ENCODE measurements at regions not wholly inside any gene's neighbourhood (a gene's known extent, or its start where the extent isn't known, plus 50 kb on each side); places are given as distances from the start of the nearest gene placed in this dataset.
"Not testable (repeated sequence)": the region's sequence is repeated elsewhere in the genome, so short reads cannot be mapped to it uniquely, and the experiment has no call there.

- DNase-seq (ENCODE audit: low read depth): no peak
Measured at GRCh38 chr4:77445823-77446222, 159.8 kb upstream of the CXCL13 start.

- DNase-seq (ENCODE audit: low read depth): no peak
Measured at GRCh38 chr4:77446601-77447000, 159.0 kb upstream of the CXCL13 start.

- DNase-seq (ENCODE audit: low read depth): no peak
Measured at GRCh38 chr4:77449171-77449570, 156.4 kb upstream of the CXCL13 start.

DNA sequence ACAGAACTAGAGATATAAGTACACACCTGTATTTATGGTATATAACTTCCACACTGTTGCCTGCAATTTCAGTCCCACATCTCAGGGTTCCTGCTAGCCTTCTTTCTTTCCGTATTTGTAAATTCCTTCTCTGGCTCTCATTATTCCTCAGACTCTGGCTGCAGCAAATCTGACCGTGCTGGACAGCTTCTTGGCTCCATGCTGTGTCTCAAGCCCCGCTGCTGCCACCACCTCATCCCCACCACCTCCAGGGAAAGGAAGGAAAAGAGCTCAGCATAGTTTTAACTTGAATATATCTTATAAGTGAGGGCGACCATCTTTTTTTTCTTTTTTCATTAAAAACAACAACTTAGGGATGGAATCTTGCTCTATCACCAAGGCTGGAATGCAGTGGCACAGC is 155.6 kb upstream of the CXCL13 start:
- DNase-seq (ENCODE audit: low read depth): no peak

GRCh38 chr4:77451530-77451929 is 154.1 kb upstream of the CXCL13 start:
- DNase-seq (ENCODE audit: low read depth): peak; percentile 15

GRCh38 chr4:77452117-77452516 is 153.5 kb upstream of the CXCL13 start:
- not testable (repeated sequence) for DNase-seq (ENCODE audit: low read depth)

DNA sequence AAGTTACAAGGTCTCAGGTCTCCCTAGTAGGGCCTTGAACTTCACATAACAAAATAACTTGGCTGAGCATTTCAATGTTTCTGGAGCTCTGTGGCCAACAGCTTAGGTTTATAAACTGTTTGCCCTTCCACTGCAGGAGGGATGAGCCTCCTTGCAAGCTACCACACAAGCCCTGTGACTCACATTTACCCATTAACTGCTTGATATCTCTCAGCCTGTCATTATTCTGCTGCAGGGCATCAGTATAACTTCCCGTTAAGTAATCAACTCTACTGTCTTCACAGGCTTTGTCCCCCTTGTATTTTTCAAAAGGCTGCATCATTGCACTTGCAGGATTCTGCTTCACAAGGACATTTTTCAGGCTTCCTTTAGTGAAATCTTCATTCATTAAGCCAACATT is 151.7 kb upstream of the CXCL13 start:
- DNase-seq (ENCODE audit: low read depth): no peak

- no peak for DNase-seq (ENCODE audit: low read depth)
Measured at GRCh38 chr4:77454858-77455257, 150.8 kb upstream of the CXCL13 start.

- not testable (repeated sequence) for DNase-seq (ENCODE audit: low read depth)
Measured at GRCh38 chr4:77464100-77464499, 141.5 kb upstream of the CXCL13 start.

DNA sequence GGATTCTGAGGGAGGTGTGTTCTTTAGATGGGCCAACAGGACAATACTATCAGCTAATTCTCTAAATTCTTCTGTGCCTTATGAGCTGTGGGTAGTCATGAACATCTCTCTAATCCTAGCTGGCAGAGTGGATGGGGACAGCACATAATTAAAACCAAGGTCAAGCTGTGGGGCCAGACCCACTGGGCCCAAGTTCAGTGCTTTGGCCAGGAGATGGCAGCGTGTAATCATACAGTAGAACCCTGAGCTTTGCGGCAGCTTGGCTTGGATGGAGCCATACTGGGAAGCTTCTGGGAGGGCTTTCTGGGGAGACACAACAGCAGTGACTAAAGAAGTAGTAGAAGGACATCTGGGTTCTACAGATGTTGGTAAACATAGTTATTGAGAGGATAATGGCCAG is 140.3 kb upstream of the CXCL13 start:
- DNase-seq (ENCODE audit: low read depth): peak; percentile 19

- DNase-seq (ENCODE audit: low read depth): no peak
Measured at GRCh38 chr4:77466430-77466829, 139.2 kb upstream of the CXCL13 start.

GRCh38 chr4:77471821-77472495 is 133.7 kb upstream of the CXCL13 start:
- no peak for DNase-seq (ENCODE audit: low read depth)

DNA sequence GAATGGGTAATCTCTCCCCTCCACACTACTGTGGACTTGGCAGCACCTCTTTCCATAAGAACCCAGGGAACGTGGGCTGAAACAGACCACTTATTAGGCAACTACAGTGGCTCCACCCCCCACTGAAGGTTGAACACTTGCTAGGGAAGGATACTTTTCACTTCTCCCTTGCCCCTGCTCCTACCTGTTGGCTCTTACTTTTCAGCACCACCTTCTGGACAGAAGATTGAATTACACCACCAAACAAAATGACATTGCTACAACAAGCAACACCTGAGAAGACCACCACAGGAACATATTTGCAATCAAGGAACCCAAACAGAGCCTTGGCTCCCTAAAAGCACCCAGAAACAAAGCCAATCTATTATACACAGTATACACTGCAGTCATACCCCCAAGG is 132.1 kb upstream of the CXCL13 start:
- DNase-seq (ENCODE audit: low read depth): peak; percentile 33

DNA sequence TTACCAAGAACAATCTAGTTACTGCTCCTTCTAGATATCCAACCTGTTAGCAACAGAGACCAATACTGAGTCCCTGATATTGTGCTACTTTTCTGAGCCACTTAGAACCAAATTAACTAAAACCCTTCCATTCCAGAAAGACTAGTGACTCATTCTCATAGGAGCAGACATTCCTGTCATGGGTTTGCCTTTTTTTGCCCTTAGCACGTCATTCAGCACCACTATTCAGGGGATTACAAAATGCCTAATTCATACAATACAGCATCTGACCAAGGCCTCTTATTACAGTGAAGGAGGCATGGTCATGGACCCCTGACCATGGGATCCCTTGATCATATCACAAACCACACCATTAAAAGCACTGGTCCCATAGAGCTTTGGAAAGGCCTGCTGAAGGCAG is 123.8 kb upstream of the CXCL13 start:
- peak; percentile 44 for DNase-seq (ENCODE audit: low read depth)

- DNase-seq (ENCODE audit: low read depth): no peak
Measured at GRCh38 chr4:77488882-77489281, 116.7 kb upstream of the CXCL13 start.

GRCh38 chr4:77493120-77493752 is 112.4 kb upstream of the CXCL13 start:
- peak; percentile 51 for DNase-seq (ENCODE audit: low read depth)

GRCh38 chr4:77493829-77494551 is 111.6 kb upstream of the CXCL13 start:
- peak; percentile 28 for DNase-seq (ENCODE audit: low read depth)

DNA sequence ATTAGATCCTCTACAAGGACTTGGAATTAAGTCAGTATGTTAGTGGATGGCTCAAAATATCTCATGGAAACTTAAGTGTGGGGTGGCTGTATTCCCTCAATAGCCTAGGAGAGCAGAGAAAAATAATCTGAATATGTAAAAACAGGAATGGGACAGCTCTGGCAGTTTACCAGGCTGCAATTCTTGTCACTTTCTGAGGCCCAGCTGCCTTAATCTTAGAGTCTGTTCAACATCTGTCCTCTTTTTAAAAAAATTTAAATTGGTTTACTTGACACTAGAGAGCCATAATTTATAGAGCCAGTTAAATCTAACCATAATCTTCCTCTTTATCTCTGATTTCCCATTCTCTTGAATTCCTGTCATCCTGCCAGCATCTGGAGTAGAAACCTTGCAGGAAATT is 109.2 kb upstream of the CXCL13 start:
- no peak for DNase-seq (ENCODE audit: low read depth)

- DNase-seq (ENCODE audit: low read depth): no peak
Measured at GRCh38 chr4:77500801-77501200, 104.8 kb upstream of the CXCL13 start.

DNA sequence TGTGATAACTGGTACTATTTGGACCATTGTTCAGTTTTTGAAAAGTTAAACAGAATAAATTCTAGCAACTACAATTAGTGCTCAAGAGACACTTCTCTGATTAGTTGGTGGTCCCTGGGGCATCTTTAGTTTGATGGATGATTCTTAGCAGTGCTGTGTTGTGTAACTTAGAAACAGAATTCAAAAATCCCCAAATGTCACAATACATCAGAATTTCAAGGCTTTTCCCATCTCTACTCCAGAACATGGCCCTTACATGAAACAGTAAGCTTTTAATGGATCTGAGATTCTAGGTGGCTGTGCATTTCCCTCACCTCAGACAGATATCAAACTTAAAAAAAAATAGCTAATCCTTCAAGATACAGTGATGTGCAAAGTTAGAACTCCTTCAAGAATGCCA is 104.4 kb upstream of the CXCL13 start:
- no peak for DNase-seq (ENCODE audit: low read depth)

GRCh38 chr4:77501851-77502250 is 103.8 kb upstream of the CXCL13 start:
- DNase-seq (ENCODE audit: low read depth): peak; percentile 77

- DNase-seq (ENCODE audit: low read depth): no peak
Measured at GRCh38 chr4:77504407-77504806, 101.2 kb upstream of the CXCL13 start.

- DNase-seq (ENCODE audit: low read depth): no peak
Measured at GRCh38 chr4:77505275-77505957, 100.2 kb upstream of the CXCL13 start.

Measured in renal cortical epithelial cell (primary cell).